ENCODE measurements at regions not wholly inside any gene's neighbourhood (a gene's known extent, or its start where the extent isn't known, plus 50 kb on each side); places are given as distances from the start of the nearest gene placed in this dataset.

DNA sequence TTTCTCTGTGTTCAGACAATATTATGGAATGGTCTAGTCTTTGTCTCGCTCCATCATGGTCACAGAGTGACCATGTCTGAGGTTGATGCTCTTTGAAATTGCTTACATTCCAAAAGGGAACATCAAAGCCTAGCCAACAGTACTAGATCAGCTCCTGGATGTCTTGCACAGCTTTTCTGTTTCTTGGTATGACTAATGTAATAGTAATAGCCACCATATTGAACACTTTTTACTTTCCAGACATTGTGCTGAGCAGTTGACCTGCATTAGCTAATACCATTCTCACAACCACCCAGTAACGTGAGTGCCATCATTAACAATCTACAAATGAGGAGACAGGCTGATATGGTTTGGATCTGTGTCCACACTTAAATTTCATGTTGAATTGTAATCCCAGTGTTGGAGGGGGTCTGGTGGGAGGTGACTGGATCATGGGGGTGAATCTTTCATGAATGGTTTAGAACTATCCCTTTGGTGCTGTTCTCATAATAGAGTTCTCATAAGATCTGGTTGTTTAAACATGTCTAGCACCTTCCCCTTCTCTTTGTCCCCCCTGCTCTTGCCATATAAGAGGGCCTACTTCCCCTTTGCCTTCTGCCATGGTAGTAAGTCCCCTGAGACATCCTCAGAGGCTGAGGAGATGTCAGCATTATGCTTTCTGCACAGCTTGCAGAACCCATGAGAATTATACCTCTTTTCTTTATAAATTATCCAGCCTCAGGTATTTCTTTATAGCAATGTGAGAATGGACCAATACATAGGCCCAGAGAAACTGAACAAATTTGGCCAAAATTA is 577.5 kb upstream of the CLINT1 start:
- 92 to 93% methylated on average over 2 of the region's 2 CpGs for WGBS, 2 donors
- TF ChIP-seq, protein P1, sequence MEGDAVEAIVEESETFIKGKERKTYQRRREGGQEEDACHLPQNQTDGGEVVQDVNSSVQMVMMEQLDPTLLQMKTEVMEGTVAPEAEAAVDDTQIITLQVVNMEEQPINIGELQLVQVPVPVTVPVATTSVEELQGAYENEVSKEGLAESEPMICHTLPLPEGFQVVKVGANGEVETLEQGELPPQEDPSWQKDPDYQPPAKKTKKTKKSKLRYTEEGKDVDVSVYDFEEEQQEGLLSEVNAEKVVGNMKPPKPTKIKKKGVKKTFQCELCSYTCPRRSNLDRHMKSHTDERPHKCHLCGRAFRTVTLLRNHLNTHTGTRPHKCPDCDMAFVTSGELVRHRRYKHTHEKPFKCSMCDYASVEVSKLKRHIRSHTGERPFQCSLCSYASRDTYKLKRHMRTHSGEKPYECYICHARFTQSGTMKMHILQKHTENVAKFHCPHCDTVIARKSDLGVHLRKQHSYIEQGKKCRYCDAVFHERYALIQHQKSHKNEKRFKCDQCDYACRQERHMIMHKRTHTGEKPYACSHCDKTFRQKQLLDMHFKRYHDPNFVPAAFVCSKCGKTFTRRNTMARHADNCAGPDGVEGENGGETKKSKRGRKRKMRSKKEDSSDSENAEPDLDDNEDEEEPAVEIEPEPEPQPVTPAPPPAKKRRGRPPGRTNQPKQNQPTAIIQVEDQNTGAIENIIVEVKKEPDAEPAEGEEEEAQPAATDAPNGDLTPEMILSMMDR (IDR thresholded peaks at IDR 0.05), result no peak
- H3K36me3 ChIP-seq, result no peaks in the 10 kb centered on the region
- no peaks in the 10 kb centered on the region for H3K27me3 ChIP-seq
- no peaks in the 10 kb centered on the region for H3K9me3 ChIP-seq
- no peak for ATAC-seq
- H3K27ac ChIP-seq, result no peak overlapping the region
- H3K4me1 ChIP-seq, result peaks cover 0 to 13% (median 7%) of the 10 kb centered on the region in 9 donors
- intact Hi-C loops (cut with DNase I), result no loop called here
- no peak overlapping the region for H3K4me3 ChIP-seq
- DNase-seq, result no peak

DNA sequence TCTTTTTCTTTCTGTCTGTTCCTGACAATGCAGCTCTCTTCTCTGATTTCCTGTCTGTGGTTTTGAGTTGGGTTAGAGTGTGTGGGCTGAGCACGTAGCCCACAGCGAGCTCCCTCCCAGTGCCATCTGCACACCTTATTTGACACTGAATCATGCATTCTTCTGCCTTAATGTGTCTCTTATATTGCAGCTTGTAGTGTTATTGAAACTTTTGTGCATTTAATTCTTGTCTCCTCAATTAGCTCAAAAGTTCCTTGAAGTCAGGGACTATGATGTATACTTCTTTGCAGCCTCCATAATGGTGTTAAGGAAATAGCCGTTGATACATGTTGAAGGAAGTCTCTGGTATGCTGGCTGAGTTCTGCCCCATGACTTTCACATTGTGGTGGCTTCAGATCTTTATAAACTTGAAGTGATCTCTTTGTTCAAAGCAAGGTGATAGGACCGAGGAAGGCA is 576.2 kb upstream of the CLINT1 start:
- H3K27ac ChIP-seq, result no peak overlapping the region
- intact Hi-C loops (cut with DNase I), result no loop called here
- H3K4me1 ChIP-seq, result peaks cover 0 to 23% (median 12%) of the 10 kb centered on the region in 9 donors
- ATAC-seq (no peak), DNase-seq (no peak)
- H3K27me3 ChIP-seq, result no peaks in the 10 kb centered on the region
- 68 to 71% methylated on average over 4 of the region's 4 CpGs for WGBS, 2 donors
- TF ChIP-seq, protein P1 (IDR thresholded peaks at IDR 0.05), result no peak
- H3K9me3 ChIP-seq, result peaks cover 0 to 2% (median 0%) of the 10 kb centered on the region in 11 donors
- H3K4me3 ChIP-seq, result no peak overlapping the region
- H3K36me3 ChIP-seq, result no peaks in the 10 kb centered on the region

DNA sequence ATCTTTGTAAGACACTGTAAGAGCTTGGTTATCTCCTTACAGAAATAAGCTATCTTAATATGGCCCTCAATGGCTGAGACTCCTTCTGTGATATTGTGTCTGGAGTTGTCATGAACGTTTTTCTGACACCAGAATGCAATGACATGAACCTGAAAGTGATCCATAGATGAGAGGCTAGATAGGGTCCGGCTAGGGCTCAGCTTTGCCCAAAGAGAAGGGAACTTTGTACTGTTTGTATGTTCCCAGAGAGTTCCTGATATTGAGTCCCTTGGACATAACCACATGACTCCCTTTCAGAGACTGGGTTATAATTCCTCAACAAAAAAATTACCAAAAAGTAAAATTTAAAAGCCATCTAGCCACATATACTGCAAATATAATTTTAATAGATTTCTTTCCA is 575.8 kb upstream of the CLINT1 start:
- Histone ChIP-seq H3K27me3 (no peaks in the 10 kb centered on the region), H3K27ac (no peak overlapping the region), H3K4me3 (no peak overlapping the region), H3K9me3 (peaks cover 0 to 7% (median 0%) of the 10 kb centered on the region in 11 donors), H3K36me3 (no peaks in the 10 kb centered on the region), H3K4me1 (peaks cover 0 to 25% (median 12%) of the 10 kb centered on the region in 9 donors)
- 38 to 54% methylated on average over 2 of the region's 2 CpGs for WGBS, 2 donors
- no peak for ATAC-seq
- TF ChIP-seq, protein P1 (IDR thresholded peaks at IDR 0.05), result no peak
- intact Hi-C loops (cut with DNase I), result no loop called here
- no peak for DNase-seq

DNA sequence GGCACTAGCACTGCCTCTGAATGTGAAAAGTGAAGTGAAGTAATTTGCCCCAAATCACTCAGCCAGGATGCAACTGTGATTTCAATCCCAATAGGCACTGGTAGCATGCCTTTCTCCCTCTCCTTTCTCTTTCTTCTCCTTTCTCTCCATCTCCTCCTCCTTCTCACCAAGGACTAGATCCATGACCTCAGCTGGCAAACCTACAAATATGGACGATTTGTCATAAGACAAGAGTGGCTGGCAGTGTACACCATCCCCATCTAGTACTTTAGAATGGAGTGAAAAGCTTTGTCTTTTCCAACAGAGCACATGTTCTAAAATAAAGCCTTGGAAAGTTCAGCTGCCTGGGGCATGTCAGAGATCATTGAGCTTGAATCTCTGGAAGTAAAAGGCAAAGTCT is 574.7 kb upstream of the CLINT1 start:
- 62 to 73% methylated on average over 1 of the region's 1 CpG for WGBS, 2 donors
- Histone ChIP-seq H3K4me3 (no peak overlapping the region), H3K27ac (no peak overlapping the region), H3K4me1 (peaks cover 0 to 31% (median 12%) of the 10 kb centered on the region in 9 donors), H3K27me3 (no peaks in the 10 kb centered on the region), H3K9me3 (peaks cover 0 to 9% (median 0%) of the 10 kb centered on the region in 11 donors), H3K36me3 (no peaks in the 10 kb centered on the region)
- TF ChIP-seq, protein P1 (IDR thresholded peaks at IDR 0.05), result no peak
- intact Hi-C loops (cut with DNase I), result no loop called here
- DNase-seq, result no peak
- ATAC-seq, result no peak
